GM19025 (cell line): ENCODE measurements at regions not wholly inside any gene's neighbourhood (a gene's known extent, or its start where the extent isn't known, plus 50 kb on each side); places are given as distances from the start of the nearest gene placed in this dataset.

Source experiments
- ATAC-seq: cut with Tn5 transposase; IDR thresholded peaks from one replicate; pipeline ENCODE4 v1.9.1; 2021; ENCODE audit warnings: mild to moderate bottlenecking, low read depth, moderate library complexity; ENCODE audit not compliant: unreplicated experiment

DNA sequence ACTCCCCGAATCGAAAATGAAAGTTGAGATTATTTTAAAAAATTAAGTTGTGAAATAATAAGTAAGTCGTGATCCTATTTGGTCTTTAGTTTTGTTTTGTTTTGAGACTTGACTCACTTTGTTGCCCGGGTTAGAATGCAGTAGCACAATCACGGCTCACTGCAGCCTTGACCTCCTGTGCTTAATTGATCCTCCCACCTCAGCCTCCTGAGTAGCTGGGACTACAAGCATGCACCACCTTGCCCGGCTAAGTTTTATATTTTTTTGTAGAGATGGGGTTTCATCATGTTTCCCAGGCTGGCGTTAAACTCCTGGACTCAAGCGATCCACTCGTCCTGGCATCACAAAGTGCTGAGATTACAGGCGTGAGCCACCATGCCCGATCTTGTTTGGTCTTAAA, 326.2 kb downstream of the MYCN start:
- no peak for ATAC-seq

DNA sequence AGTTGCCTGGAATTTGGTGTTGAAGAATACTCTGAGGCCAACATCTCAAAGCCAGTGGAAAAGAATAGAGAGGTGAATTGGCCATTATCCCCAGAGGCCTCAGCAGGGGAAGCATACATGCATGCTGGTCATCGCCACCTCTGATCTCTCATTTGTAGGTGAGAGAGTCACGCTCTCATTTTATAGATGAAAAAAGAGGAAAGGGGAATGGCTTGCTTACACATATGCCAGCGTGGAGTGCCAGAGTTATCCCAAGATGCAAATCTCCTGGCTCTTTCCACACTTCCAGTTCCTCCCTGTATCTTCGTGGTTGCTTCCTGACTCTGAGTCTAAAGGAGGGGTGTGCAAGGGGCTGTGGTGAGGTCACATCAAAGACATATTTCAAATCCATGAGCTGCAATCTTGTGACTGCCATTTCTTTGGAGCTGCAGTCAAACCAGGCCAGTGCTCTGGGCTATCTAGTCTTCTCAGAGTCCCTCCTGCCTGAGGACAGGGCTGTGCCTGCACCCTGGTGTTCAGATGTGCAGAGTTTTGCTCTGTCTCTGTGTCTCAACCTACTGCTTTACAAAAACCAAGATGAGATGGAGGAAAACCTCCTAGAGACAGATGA, 324.7 kb downstream of the MYCN start:
- ATAC-seq = no peak

DNA sequence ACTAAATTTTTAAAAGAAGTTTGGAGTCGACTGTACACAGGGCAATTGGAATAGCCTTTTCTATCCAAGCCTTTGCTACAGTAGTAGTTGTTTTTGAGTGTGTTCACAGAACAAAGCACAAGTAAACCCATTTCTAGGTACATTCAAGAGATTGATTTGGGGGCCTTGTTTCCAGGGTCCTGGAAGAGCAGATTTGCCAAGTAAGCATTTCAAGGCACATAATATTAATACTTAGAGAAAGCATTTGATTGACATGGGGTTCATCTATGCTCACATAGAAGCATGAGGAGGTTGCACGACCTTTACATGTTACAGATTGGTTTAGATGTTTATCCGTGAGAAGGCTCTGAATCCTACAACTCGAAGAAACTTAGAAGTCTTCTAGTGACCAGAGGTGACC, 324.1 kb downstream of the MYCN start:
- no peak for ATAC-seq

DNA sequence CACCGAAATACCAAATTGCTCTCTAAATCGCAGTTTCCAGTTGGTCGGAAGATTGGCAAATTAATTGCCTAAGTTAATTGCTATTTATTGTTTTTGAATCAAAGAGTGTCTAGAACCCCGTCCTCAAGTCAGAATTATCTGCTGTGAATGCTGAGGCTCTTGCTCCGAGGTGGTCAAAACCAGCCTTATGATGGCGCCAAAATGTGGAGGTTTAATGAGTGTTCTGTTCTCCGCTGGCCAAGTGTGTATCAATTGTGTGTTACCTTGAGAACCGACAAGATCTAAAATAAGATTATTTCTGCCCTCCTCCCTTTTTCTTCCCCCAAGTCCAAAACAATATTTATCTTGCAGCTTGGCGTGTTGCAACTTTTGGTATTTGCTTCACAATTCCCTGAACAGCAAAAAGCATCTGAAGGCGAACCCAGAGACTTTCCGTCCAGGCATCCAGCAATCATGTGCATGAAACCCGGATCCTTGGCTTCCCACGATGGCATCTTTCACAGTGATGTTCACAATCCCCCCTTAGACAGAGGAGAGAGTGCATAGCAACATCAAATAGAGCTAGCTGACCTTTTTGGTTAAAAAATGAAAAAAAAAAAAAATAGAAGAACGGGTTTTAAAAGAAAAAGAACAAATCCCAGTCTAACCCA, 323.0 kb downstream of the MYCN start:
- no peak for ATAC-seq

DNA sequence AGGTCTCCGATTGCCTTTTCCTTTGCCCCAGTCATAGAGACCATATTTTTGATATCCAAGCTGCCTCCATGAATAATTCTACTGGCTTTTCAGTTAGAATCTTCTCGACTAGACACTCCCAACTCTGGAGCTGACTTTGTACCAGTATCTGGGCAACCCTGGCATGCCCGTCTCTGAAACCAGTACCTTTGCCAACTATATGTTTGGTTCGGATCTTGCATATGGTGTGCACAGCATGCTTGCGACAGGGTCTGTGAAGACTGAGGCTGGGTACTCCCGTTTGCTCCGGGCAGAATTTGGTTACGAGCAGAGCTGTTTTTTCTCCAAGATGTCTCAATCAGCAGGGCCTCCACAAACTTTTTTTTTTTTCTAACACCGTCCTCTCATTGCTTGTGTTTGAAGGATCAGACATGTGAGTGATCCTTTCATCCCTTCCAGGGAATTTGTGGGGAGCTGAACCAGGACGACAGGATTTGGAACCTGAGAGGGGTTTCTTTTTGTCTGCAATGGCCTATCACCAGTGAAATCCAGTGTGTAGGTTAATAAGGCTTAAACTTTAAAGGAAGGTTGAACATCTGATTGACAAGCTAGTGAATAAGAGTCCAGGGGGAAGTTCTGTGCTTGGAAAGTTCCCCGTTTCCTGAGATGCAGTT, 322.3 kb downstream of the MYCN start:
- ATAC-seq = no peak

DNA sequence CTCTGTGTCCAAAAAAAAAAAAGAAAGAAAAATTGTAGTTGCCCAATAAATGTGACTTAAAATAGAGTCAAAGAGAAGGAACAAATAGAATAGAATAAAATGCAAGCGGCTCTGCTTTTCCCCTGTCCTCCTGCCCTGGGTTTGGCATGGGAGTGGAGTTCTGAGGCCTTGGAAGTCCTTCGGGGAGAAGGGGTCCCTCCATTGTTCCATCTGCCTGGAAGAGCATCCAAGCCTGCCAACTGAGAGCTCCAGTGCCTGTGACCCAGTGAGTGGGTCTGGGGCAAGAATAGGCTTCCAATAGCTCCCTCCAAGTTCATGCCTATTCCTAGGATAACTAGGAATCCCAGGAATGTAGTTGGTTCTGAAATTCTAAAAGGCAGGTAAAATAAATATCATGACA, 321.4 kb downstream of the MYCN start:
- ATAC-seq = no peak

DNA sequence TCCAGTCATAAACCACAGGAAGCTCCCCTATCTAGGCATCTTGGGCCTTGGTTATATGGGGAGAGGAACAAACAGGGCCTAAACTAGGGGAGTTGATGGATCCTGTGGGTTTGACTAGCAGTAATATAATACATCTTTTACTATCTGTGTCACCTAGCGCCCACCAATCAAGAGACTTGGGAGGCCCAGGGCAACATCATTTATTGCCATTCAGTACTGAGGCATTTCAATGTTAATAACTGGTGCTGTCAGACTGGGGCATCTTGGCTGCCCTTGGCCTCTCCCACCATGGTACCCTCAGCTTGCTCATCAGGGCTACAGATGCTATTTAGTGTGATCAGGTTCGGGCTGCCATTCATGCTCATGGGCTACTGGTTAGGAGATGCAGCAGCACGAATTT, 320.7 kb downstream of the MYCN start:
- ATAC-seq = no peak

DNA sequence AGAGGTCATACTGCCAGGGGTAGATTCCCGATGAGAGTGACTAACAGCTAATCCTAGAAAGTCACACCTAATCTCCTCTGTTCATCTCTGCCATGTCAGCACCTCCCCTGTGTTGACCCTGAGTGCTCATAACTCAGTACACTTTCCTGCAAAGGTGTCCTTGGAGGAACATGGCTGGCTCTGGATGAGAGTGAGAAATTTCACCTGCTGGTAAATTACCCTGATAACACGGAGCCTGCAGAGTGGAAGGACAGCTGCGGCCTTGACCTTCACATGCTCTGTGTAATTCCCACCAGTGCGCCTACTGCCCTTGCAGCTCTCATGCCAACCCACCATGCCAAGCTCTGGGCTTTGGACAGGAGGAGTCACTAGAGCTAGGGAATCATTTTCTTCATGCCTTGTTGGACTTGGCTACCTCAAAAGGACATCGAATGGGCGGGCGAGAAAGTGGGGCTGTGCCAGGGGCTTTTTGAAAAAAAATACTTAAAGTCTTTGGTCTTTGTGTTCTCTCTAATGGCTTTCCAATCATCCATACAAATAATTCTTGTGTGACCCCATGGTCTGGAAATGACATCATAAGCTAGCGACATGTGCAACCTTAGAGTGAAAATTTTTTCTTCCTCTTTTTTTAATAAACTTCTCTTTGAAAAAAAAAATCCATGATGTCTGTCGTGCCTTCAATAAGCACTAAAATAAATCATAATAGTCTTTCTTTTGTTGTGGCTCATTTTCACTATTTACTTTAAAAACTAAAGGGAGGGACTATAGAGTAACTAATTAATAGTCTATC, 319.9 kb downstream of the MYCN start:
- no peak for ATAC-seq

DNA sequence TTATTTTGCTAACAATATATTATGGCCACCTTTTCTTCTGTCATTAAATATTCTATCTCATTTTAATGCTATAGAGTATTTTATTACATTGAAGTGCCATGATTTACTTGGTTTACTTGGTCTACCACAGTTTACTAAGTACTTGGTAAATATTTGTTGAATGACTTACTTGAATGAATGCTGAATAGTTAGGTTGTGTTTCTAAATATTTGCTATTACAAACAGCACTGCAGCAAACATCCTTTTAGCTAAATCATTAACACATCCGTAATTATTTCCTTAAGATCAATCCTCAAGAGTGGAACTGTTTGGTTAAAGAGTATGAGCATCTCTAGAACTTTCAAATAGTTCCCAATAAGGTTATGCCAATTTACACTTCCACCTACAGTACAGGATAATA, 318.7 kb downstream of the MYCN start:
- ATAC-seq = no peak

DNA sequence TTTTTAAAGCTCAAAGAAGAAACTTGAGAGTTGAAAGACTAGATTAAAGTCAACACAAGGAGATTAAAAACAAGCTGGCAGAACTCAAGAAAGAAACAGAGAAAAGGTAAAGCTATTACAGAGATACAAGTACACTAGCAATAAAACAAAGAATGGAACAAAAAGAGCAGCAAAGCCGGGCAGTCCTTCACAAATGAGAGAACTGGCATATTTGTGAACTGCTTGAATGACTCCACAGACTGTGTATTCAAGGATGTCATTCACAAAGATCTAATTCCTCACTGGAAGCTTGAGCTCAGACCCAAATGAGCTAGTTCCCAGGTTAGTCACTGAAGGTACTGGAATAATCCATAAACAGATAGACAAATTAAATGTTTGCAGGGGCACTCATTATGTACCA, 318.0 kb downstream of the MYCN start:
- ATAC-seq = no peak

DNA sequence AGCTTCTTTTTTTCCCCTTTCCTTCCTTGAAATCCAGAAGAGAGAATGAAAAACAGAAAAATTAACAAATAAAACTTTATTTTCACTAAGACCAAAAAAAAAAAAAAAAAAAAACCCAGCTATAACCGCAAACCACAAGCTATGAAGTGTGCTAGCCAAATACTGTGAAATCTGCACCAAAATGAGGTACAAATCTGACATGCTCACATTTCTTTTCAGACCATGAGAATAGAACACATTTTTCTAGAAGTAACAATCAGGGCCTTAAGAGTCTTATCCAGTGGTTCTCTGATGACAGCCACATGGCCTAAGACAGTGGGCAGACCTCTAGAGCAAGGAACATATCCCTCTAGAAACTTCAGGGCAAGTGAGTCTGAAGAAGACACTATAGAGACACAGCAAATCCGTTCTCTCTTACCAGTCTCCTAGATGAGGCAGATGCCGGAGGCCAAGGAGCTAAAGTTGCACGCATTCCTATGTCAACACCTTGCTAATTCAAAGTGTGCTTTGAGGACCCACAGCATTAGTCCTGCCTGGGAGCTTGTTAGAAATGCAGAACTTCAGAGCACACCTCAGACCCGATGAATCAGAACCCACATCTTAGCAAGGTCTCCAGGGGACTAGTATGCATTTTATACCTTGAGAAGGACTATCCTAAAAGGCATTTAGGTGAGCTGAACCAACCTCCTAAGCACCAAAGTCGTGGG, 317.1 kb downstream of the MYCN start:
- no peak for ATAC-seq

DNA sequence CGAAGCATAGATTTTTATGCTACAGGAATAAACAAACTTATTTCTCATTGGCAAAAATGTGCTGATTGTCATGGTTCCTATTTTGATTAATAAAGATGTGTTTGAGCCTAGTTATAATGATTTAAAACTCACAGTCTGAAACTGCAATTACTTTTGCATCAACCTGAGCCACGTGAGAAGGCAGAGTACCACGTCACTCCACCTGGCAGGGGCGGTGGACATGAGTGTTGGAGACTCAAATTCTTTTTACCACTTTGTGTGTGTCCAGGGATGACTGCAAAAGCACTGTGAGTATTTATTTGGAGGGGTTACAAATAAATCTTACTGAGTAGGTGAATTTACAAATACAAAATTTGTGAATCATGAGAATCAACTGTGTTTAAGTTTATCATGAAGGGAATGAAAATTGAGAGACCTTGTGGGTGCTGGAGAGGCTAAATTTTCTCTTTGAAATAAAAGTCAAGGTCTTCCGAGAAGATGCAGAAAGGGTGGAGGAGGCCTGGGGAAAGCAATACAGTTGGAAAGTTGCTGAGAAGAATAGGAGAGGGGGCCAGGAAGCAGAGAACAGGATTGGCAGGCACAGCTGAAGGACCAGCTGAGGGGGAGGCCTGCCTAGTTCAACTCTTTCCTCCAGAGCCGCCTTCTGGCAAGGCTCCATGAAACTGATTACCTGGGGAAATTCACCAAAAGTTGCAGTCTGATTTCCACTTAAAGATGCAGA, 316.4 kb downstream of the MYCN start:
- no peak for ATAC-seq

DNA sequence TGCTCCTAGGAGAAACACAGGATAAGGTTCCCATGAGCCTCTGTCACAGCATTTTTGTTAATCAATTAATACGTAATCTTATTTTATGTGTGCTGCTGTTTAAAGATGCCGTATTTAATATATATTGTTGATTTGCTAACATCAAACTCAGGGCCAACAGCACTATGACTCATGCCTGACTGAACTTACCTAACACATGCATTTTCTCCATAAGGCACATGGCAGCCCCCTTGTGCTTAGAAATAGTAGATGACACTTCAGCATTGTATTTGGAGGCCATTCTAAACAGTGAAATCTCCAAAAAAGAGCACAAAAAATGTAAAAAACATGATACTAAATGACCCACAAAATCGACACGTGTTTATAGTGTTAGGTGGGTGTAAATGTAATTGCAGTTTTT, 314.8 kb downstream of the MYCN start:
- no peak for ATAC-seq

DNA sequence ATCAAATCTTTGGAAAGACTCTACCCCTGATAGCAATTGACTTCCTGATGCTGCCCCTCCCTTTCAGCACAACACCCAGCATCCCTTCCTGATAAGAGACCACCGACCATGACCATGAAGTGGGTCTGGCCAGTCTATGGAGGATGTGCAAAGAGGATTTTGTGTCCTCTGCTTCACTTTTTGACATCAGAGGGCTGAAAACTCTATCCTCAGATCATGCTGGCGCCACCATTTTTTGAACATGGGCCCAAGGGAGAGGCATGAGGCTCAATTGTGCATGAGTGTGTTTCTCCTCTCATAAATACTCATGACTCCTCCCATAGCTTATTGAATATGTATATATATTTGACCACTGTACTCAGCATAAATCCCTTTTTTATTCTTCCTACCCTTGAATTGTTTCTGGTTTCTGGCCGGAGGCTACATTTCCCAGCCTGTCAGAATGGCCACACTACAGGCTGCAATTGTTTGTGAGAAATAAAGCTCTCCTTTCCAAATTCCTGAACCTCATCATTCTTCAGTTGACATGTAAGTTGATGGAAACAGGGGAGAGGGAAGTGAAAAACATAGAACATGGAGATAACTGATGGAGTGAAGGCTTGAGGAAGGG, 314.1 kb downstream of the MYCN start:
- ATAC-seq = no peak

DNA sequence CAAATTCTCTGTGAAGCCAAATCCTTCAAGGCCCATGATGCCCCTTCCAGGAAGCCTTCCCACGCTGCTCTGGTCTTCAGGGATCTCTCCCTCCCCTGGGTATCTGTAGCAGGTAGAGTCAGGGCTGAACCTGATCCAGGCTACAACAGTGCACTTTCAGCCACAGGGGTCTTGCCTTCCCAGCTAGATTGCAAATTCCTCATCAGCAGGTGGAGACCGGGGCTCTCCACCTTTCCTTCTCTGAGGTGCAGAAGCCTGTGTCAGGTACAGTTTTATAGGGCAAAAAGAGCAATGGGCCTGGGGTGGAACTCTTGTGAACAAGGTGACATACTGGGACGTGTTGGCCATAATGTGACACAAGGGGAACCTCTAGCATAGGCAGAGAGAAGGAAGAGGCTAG, 312.9 kb downstream of the MYCN start:
- no peak for ATAC-seq

DNA sequence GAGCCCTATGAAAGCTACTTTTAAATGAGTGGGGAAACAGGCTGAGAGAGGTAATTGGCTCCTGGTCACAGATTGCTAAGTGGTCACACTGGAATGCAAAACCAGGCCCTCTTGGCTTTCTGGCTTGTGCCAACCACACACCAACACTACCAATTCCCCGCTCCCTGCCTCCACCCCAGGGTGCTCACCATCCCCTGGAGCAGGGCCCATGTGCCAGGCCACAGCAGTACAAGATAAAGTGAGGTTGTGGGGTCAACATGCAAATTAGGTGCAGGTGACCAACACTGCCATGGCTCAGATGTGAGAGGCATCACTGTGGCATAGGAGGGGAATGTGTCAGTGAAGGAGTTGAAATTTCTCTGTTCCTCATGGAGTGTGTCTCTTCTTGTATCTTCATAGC, 312.5 kb downstream of the MYCN start:
- ATAC-seq = no peak

DNA sequence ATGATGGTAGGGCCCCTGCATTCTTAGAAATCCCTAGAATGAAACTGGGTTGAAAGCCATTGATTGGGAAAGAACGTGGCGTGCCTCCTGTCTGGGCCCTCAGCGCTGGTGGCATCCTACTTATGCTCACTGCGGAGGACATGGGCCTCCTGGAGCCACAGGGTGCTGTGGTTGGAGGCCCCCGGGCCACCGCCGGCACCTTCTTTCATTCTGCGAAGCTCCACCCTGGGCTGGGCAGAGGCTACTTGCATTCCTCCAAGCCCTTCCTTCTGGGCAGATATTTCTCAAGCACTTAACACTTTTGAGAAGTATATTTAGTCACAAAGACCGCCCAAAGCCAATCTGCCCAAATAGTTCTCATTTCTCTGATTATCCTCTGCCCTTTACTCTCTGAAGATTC, 311.9 kb downstream of the MYCN start:
- no peak for ATAC-seq

DNA sequence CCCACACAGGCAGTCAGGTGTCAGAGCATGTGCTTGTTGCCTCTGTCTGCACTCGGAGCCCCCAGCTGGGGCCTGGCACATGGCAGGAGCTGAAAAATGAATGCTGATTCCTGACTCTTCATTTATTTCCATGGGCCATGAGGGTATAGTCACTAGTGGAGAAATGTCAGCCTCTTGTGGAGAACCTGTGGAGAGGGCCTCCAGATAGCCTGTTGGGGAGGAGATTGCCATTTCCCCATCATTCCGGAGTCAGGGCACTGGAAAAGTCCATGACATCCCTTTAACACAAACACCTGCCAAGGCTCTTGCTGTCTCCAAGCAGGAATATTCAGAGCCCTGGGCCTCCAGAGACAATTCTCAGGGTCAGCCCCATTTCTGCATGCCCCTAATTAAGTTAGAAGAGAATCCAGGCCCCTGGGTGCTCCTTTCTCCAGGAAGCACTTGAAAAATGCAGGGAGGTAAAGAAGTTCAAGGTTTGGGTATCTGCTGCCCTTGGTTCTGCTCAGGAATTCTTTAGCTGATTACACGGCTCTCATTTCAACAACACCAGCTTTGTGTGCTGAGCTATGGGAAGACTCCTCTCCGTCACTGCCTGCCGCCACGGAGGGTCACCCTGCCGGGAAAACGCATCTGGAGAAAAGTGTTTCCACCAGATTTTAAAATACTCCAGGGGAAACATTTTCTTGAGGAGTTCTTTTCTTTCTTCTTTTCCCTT, 311.3 kb downstream of the MYCN start:
- ATAC-seq = no peak

DNA sequence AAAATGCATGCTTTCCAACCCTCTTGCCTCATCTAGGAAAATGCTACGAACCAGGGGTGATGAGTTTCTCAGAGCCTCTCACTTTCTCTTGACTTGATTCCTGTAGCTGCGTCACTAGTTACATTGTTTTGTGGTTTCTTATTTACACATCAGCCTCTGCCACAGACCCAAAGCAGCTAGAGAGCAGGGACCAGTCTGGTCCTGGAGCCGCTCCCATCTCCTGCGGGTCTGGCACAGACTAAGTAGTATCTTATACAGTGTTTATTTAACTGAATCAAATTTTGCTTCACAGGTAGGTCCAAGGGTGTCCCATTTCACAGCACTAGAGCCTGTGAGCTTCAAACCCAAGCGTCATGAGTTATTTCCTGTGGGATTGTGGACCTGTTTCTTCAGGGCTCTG, 310.5 kb downstream of the MYCN start:
- ATAC-seq = no peak
